Esophagus (tissue), 2 donors: ENCODE measurements at regions not wholly inside any gene's neighbourhood (a gene's known extent, or its start where the extent isn't known, plus 50 kb on each side); places are given as distances from the start of the nearest gene placed in this dataset.

ENCODE experiments used
- H3K27ac ChIP-seq, 2 donors: one replicate each; pipeline ENCODE4 v1.5.1; 2013; ENCODE audit warnings: low read depth in 2 of 2, mild to moderate bottlenecking in 2 of 2, inconsistent platforms in 1 of 2, low read length in 1 of 2, moderate library complexity in 1 of 2
- H3K27me3 ChIP-seq, 2 donors: one replicate each; pipeline ENCODE4 v1.6.1; 2013; ENCODE audit warnings: low read length in 2 of 2, control low read depth in 1 of 2, mild to moderate bottlenecking in 1 of 2; ENCODE audit not compliant: insufficient read depth in 2 of 2, control insufficient read depth in 1 of 2
- H3K36me3 ChIP-seq, 2 donors: one replicate each; pipeline ENCODE4 v1.6.1; 2013; ENCODE audit warnings: low read length in 1 of 2; ENCODE audit not compliant: control insufficient read depth in 2 of 2, insufficient read depth in 2 of 2
- H3K4me1 ChIP-seq, 2 donors: one replicate each; pipeline ENCODE4 v1.6.1; 2013; ENCODE audit warnings: low read length in 1 of 2; ENCODE audit not compliant: control insufficient read depth in 2 of 2, insufficient read depth in 2 of 2
- H3K4me3 ChIP-seq, 2 donors: one replicate each; pipeline ENCODE4 v1.5.1; 2013; ENCODE audit warnings: low read length in 2 of 2, mild to moderate bottlenecking in 2 of 2, low read depth in 1 of 2, moderate library complexity in 1 of 2
- H3K9me3 ChIP-seq, 2 donors: one replicate each; pipeline ENCODE4 v1.6.1; 2013; ENCODE audit warnings: mild to moderate bottlenecking in 2 of 2, low read depth in 1 of 2, low read length in 1 of 2, moderate library complexity in 1 of 2; ENCODE audit not compliant: control insufficient read depth in 2 of 2, insufficient read depth in 1 of 2
- WGBS, 2 donors: extraction: QIAGEN DNeasy Blood & Tissue Kit; methylation state at CpG; one replicate each; pipeline ENCODE4 v1.1.7; 2013; 5-methylcytosine and 5-hydroxymethylcytosine counted together
- donor health status: healthy with polysubstance abuse.
- donor health status: Bipolar disorder and iron deficiency.

DNA sequence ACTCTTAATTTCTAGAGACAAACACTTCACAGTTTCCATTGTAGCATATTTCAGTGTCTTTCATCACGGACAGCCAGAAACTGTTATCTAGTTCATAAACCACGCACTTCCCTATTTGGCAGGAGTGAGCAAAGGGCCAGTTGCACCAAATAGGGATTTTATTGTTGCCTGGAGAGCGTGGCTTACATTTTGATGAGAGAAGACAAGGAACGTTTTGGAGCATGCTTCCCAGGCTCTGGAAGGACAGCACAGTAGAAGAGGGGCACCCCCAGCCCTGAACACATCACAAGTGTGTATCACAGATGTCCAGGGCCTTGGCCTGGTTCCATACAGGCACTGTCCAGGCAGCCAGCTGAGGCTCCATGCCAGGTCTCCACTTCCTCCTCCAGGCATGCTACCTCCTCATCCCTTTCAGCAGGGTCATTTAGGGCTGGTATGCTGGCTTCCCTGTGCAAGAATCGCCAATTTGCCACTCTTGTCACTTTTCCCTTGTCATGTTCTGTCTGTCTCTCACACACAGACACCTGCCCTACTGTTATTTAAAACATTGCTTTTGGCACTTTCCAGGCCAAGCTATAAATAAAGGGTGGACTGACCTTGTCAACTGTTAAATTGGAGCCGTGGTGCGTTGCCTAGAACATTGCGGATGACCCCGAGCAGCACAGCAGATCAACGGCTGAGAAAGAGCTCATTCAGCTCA, 235.0 kb upstream of the GMDS start:
- Histone ChIP-seq H3K27me3 (no peaks in the 10 kb centered on the region), H3K36me3 (no peaks in the 10 kb centered on the region), H3K4me3 (no peak overlapping the region), H3K4me1 (no peaks in the 10 kb centered on the region), H3K9me3 (peaks cover 0 to 12% of the 10 kb centered on the region in 2 donors), H3K27ac (no peak overlapping the region)
- WGBS, 2 donors, result 76% methylated on average over 10 of the region's 10 CpGs

DNA sequence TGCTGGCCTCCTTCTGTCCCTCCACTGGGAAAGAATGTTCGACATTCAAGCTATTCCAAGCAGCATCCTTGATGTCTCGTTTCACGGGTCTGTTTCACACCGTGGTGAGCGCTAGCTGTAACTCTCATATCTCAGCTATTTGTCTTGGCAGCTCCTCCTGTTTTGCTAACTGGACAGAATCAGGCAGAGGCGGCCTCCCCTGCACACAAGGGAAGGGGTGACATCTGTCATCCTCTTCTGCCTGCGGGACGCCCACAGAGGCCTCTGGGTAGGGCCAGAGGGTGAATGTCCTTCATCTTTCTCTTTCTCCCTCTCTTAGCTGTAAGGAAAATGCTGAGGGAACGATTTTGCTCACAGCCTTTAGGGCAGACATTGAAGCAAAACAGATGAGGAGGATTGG, 232.8 kb upstream of the GMDS start:
- no peaks in the 10 kb centered on the region for H3K27me3 ChIP-seq
- H3K4me3 ChIP-seq, result no peak overlapping the region
- no peaks in the 10 kb centered on the region for H3K36me3 ChIP-seq
- 41 to 58% methylated on average over 9 of the region's 9 CpGs for WGBS, 2 donors
- H3K27ac ChIP-seq, result no peak overlapping the region
- H3K4me1 ChIP-seq, result no peaks in the 10 kb centered on the region
- peaks cover 0 to 10% of the 10 kb centered on the region in 2 donors for H3K9me3 ChIP-seq

DNA sequence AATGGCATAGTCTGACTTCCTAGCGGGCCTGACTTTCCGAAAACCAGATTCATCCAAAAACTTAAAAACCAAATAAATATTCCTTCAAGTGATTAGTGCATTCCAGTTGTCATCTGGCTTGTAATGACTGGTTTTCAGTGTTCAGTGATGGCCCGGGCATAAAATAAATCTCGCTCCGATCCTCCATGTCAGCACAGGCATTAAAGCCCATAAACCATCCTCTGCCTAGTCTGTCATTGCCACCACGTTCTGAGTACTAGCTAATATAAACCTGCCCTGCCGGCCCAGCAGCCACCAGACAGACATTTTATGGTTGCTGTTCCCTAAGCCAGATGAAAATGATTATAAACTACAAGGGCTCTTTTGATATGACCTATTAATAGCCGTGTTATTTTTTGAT, 232.3 kb upstream of the GMDS start:
- H3K27me3 ChIP-seq, result no peaks in the 10 kb centered on the region
- no peaks in the 10 kb centered on the region for H3K4me1 ChIP-seq
- no peak overlapping the region for H3K27ac ChIP-seq
- WGBS, 2 donors, result 72 to 74% methylated on average over 8 of the region's 8 CpGs
- no peaks in the 10 kb centered on the region for H3K36me3 ChIP-seq
- no peak overlapping the region for H3K4me3 ChIP-seq
- H3K9me3 ChIP-seq, result peaks cover 0 to 10% of the 10 kb centered on the region in 2 donors

DNA sequence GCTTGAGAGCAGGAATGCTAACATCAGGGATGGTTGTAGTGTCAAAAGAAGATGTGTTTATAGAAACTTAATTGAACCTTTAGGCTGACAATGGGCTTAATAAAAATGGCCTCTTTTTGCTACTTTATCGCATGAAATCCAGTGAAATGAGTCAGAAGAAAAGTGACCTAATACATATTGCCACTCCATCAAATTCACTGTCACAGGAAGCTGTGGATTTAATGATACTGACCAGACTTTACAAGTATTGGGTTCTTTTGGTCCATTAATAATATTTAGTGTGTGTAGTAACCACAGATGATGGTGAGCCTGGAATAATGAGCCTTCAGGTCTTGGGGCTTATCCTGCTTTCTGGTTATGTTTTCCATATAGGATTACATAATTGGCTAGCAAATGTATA, 231.8 kb upstream of the GMDS start:
- no peaks in the 10 kb centered on the region for H3K4me1 ChIP-seq
- H3K4me3 ChIP-seq, result no peak overlapping the region
- peaks cover 0 to 7% of the 10 kb centered on the region in 2 donors for H3K9me3 ChIP-seq
- no peak overlapping the region for H3K27ac ChIP-seq
- H3K27me3 ChIP-seq, result no peaks in the 10 kb centered on the region
- WGBS, 2 donors, result 75 to 81% methylated on average over 1 of the region's 1 CpG
- no peaks in the 10 kb centered on the region for H3K36me3 ChIP-seq

DNA sequence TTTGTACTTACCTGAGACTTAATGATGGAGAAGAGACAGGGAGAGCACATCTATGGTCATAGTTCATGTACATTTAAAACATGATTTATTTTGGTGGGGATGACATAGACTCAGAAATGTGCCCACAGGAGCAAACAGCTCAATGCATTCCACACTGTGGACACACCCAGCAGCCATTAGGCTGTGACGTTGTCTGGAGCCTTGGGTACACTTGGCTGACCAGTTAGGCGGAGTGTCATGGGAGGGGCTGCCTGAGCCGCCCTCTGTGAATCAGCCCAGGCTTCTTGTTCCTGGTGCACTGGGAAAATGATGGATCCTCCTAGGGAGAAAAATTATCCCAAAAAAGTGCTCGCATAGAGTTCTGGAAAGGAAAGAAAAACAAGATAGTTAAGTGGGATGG, 231.0 kb upstream of the GMDS start:
- 49 to 62% methylated on average over 4 of the region's 4 CpGs for WGBS, 2 donors
- Histone ChIP-seq H3K27ac (no peak overlapping the region), H3K4me1 (no peaks in the 10 kb centered on the region), H3K27me3 (no peaks in the 10 kb centered on the region), H3K9me3 (peaks cover 0 to 2% of the 10 kb centered on the region in 2 donors), H3K36me3 (no peaks in the 10 kb centered on the region), H3K4me3 (no peak overlapping the region)

DNA sequence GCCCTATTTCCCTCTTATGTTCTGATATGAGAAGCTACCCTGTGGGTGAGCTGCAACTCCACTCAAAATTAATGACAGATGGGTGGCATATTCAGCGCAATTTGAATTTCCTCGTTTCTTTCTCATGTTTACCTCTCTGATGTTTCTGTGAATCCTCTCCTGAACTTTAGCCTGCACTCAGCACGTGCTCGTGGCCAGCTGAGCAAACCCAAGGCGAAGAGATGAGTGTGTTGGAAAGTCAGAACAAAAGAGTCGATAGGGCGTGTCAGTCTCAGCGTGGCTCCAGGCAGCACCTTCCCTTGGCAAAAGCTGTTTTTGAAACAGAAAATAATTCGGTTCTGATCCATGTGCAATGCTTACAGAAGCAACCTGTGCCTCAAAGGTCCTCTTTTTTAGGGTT, 226.1 kb upstream of the GMDS start:
- Histone ChIP-seq H3K27ac (no peak overlapping the region), H3K4me3 (no peak overlapping the region), H3K27me3 (no peaks in the 10 kb centered on the region), H3K4me1 (peaks cover 0 to 3% of the 10 kb centered on the region in 2 donors), H3K9me3 (peaks cover 0 to 2% of the 10 kb centered on the region in 2 donors), H3K36me3 (no peaks in the 10 kb centered on the region)
- WGBS, 2 donors, result 51 to 52% methylated on average over 9 of the region's 9 CpGs

DNA sequence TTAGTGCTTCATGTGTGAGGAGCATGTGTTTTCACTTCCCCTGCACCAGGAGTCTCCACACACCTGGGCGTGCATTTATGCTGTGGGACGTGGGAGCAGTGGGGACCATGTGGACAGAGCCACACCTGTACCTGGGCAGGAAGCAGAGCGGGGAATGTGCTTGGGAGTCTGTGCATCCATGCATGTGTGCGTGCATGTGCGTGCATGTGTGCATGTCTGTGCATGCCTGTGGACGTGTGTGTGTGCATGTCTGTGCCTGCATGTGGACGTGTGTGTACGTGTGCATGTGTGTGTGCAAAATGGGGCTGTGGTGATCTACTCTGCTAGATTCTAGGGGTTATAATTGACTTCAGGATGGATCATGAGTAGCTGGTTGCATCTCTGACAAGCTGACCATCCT, 224.0 kb upstream of the GMDS start:
- Histone ChIP-seq H3K27me3 (no peaks in the 10 kb centered on the region), H3K4me3 (no peak overlapping the region), H3K4me1 (peaks cover 0 to 3% of the 10 kb centered on the region in 2 donors), H3K36me3 (no peaks in the 10 kb centered on the region), H3K27ac (no peak overlapping the region), H3K9me3 (peaks cover 0 to 2% of the 10 kb centered on the region in 2 donors)
- 83 to 87% methylated on average over 8 of the region's 8 CpGs for WGBS, 2 donors

DNA sequence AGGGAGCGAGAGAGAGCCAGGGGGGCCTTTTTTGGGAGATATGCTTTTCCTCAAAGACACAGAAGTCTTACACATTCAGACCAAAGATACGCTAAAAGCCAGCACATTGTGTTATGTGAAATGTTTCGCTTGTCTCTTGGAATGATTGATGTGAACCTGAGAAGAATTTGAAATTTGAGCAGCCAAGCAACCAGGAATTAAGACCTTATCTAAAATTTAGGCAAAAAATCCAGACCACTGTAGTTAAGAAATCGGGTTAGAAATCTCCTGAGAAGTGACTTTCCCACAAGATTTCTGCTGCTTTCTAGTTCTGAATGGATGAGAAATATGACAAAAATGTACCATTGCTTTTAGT, 223.2 kb upstream of the GMDS start:
- 52 to 81% methylated on average over 4 of the region's 4 CpGs for WGBS, 2 donors
- Histone ChIP-seq H3K4me1 (peaks cover 0 to 3% of the 10 kb centered on the region in 2 donors), H3K9me3 (peaks cover 0 to 2% of the 10 kb centered on the region in 2 donors)

DNA sequence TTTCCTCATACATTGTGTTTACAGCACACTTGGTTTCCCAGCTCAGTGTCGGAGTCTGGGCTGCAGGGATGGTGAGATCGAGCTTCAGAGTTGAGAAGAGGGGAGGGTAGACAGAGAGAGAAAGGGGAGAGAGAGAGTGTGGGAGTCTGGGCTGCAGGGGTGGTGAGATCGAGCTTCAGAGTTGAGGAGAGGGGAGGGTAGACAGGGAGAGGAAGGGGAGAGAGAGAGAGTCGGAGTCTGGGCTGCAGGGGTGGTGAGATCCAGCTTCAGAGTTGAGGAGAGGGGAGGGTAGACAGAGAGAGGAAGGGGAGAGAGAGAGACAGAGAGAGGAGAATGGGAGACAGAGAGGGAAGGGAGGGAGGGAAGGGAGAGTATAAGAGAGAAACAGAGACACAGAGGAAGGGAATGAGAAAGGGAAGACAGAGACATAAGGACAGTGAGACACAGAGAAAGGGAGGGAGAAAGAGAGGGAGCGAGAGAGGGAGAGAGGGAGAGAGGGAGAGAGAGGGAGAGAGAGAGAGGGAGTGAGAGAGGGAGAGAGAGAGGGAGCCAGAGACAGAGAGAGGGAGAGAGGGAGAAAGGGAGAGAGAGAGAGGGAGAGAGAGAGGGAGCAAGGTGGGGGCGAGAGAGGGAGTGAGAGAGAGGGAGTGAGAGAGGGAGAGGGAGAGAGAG, 222.7 kb upstream of the GMDS start:
- 58 to 62% methylated on average over 6 of the region's 6 CpGs for WGBS, 2 donors
- H3K36me3 ChIP-seq, result no peaks in the 10 kb centered on the region
- H3K27ac ChIP-seq, result no peak overlapping the region
- no peak overlapping the region for H3K4me3 ChIP-seq
- H3K4me1 ChIP-seq, result peaks cover 0 to 3% of the 10 kb centered on the region in 2 donors
- peaks cover 0 to 2% of the 10 kb centered on the region in 2 donors for H3K9me3 ChIP-seq
- H3K27me3 ChIP-seq, result peaks cover 0 to 3% of the 10 kb centered on the region in 2 donors

More for the DNA sequence above, 223.2 kb upstream of the GMDS start:
- Histone ChIP-seq H3K27me3 (peaks cover 0 to 3% of the 10 kb centered on the region in 2 donors), H3K27ac (no peak overlapping the region), H3K4me3 (no peak overlapping the region), H3K36me3 (no peaks in the 10 kb centered on the region)

DNA sequence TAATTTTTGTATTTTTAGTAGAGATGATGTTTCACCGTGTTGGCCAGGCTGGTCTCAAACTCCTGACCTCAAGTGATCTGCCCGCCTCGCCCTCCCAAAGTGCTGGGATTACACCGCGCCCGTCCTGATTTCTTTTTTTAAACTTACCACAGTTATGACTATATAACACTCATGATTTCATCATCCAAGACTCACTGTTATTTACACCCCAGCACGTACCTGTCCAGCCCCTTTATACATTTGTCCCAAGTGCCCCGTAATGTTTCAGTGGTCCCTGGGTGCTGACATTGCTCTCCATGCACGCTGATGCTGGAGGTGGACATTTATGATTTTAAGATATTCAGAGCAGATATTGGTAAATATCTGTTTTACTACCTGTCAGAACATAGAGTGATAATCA, 219.9 kb upstream of the GMDS start:
- 85 to 87% methylated on average over 9 of the region's 9 CpGs for WGBS, 2 donors
- peaks cover 0 to 3% of the 10 kb centered on the region in 2 donors for H3K27me3 ChIP-seq
- peaks cover 0 to 3% of the 10 kb centered on the region in 2 donors for H3K4me1 ChIP-seq
- H3K9me3 ChIP-seq, result no peaks in the 10 kb centered on the region
- no peaks in the 10 kb centered on the region for H3K36me3 ChIP-seq
- H3K27ac ChIP-seq, result no peak overlapping the region
- H3K4me3 ChIP-seq, result no peak overlapping the region
